H9 (cell line): ENCODE measurements at regions not wholly inside any gene's neighbourhood (a gene's known extent, or its start where the extent isn't known, plus 50 kb on each side); places are given as distances from the start of the nearest gene placed in this dataset.

Source experiments
- DNase-seq: peaks from one replicate; pipeline ENCODE4 v3.0.0-alpha.2; 2017
- H2AFZ ChIP-seq: one replicate; pipeline ENCODE4 v1.6.1; 2013; ENCODE audit warnings: mild to moderate bottlenecking, low read length, control low read depth, moderate library complexity
- H2AK5ac ChIP-seq: 2 replicates; pipeline ENCODE4 v1.6.1; 2013; ENCODE audit warnings: low read length, control low read depth, mixed read lengths; ENCODE audit not compliant: insufficient read length
- H2BK120ac ChIP-seq: one replicate; pipeline ENCODE4 v1.6.1; 2013; ENCODE audit warnings: low read depth, mild to moderate bottlenecking, low read length, control low read depth, inconsistent platforms; ENCODE audit not compliant: poor library complexity, severe bottlenecking
- H2BK12ac ChIP-seq: 2 replicates; pipeline ENCODE4 v1.6.1; 2013; ENCODE audit warnings: low read length, control low read depth, mixed read lengths, low read depth; ENCODE audit not compliant: insufficient read length
- H2BK15ac ChIP-seq: 2 replicates; pipeline ENCODE4 v1.6.1; 2013; ENCODE audit warnings: low read depth, low read length, control low read depth
- H2BK20ac ChIP-seq: one replicate; pipeline ENCODE4 v1.6.1; 2013; ENCODE audit warnings: low read depth, mild to moderate bottlenecking, low read length, control low read depth, inconsistent platforms; ENCODE audit not compliant: poor library complexity, severe bottlenecking
- H2BK5ac ChIP-seq: 2 replicates; pipeline ENCODE4 v1.6.1; 2013; ENCODE audit warnings: low read length, control low read depth, mixed read lengths; ENCODE audit not compliant: insufficient read length
- H3K14ac ChIP-seq: 2 replicates; pipeline ENCODE4 v1.6.1; 2013; ENCODE audit warnings: low read length, control low read depth; ENCODE audit not compliant: insufficient read depth
- H3K18ac ChIP-seq: 2 replicates; pipeline ENCODE4 v1.6.1; 2013; ENCODE audit warnings: low read depth, mild to moderate bottlenecking, mixed read lengths, low read length, control low read depth; ENCODE audit not compliant: insufficient read length
- H3K23ac ChIP-seq: 2 replicates; pipeline ENCODE4 v1.6.1; 2013; ENCODE audit warnings: low read length, control low read depth, mixed read lengths, low read depth; ENCODE audit not compliant: insufficient read length
- H3K23me2 ChIP-seq: 2 replicates; pipeline ENCODE4 v1.6.1; 2013; ENCODE audit warnings: low read depth, mild to moderate bottlenecking, mixed read lengths, low read length, control low read depth; ENCODE audit not compliant: insufficient read length, poor library complexity, severe bottlenecking
- H3K27ac ChIP-seq: 2 replicates; pipeline ENCODE4 v1.5.1; 2013; ENCODE audit warnings: low read length, control low read depth, mixed read lengths, low read depth; ENCODE audit not compliant: insufficient read length
- H3K27me3 ChIP-seq: 2 replicates; pipeline ENCODE4 v1.6.1; 2013; ENCODE audit warnings: low read length, control low read depth, inconsistent platforms; ENCODE audit not compliant: insufficient read depth
- H3K4ac ChIP-seq: 2 replicates; pipeline ENCODE4 v1.6.1; 2013; ENCODE audit warnings: low read depth, mild to moderate bottlenecking, control low read depth, inconsistent platforms, low read length, moderate library complexity
- H3K4me1 ChIP-seq: 2 replicates; pipeline ENCODE4 v1.6.1; 2013; ENCODE audit warnings: low read length, control low read depth, inconsistent platforms; ENCODE audit not compliant: insufficient read depth
- H3K4me2 ChIP-seq: 2 replicates; pipeline ENCODE4 v1.6.1; 2013; ENCODE audit warnings: low read length, control low read depth, mixed read lengths; ENCODE audit not compliant: insufficient read length, insufficient read depth
- H3K56ac ChIP-seq: 2 replicates; pipeline ENCODE4 v1.6.1; 2013; ENCODE audit warnings: low read depth, mild to moderate bottlenecking, mixed read lengths, low read length, control low read depth; ENCODE audit not compliant: insufficient read length
- H3K79me1 ChIP-seq: 2 replicates; pipeline ENCODE4 v1.6.1; 2013; ENCODE audit warnings: low read depth, mild to moderate bottlenecking, moderate library complexity, low read length, control low read depth, inconsistent platforms; ENCODE audit not compliant: insufficient read depth, poor library complexity, severe bottlenecking
- H3K79me2 ChIP-seq: 2 replicates; pipeline ENCODE4 v1.6.1; 2013; ENCODE audit warnings: low read length, control low read depth, inconsistent platforms; ENCODE audit not compliant: insufficient read depth
- H3K9ac ChIP-seq: 2 replicates; pipeline ENCODE4 v1.6.1; 2013; ENCODE audit warnings: low read length, control low read depth, mixed read lengths; ENCODE audit not compliant: insufficient read length; ENCODE audit errors: extremely low read depth
- H3K9me3 ChIP-seq: one replicate; pipeline ENCODE4 v1.6.1; 2013; ENCODE audit warnings: low read depth, low read length, inconsistent platforms; ENCODE audit not compliant: control insufficient read depth
- H3T11ph ChIP-seq: one replicate; pipeline ENCODE4 v1.6.1; 2013; ENCODE audit warnings: mild to moderate bottlenecking, low read length, control low read depth, inconsistent platforms
- H4K20me1 ChIP-seq: one replicate; pipeline ENCODE4 v1.6.1; 2013; ENCODE audit not compliant: control insufficient read depth, insufficient read length, insufficient read depth
- H4K5ac ChIP-seq: 2 replicates; pipeline ENCODE4 v1.6.1; 2013; ENCODE audit warnings: low read depth, mild to moderate bottlenecking, mixed read lengths, low read length, control low read depth; ENCODE audit not compliant: insufficient read length
- H4K8ac ChIP-seq: replicated peaks from 2 replicates; pipeline ENCODE4 v1.6.1; 2013; ENCODE audit warnings: low read length, control low read depth, mixed read lengths, low read depth; ENCODE audit not compliant: insufficient read length
- H4K91ac ChIP-seq: 2 replicates; pipeline ENCODE4 v1.6.1; 2013; ENCODE audit warnings: low read depth, mild to moderate bottlenecking, moderate library complexity, mixed read lengths, low read length, control low read depth; ENCODE audit not compliant: insufficient read length
- H3K27ac Mint-ChIP-seq, 3 experiments: 2 replicates in 2 of 3; 3 replicates in 1 of 3; pipeline ENCODE4 v1.8.0; 2020 to 2021; ENCODE audit warnings: mixed read lengths in 3 of 3, mild to moderate bottlenecking in 1 of 3, moderate library complexity in 1 of 3
- H3K27me3 Mint-ChIP-seq: 2 replicates; pipeline ENCODE4 v1.8.0; 2021; ENCODE audit warnings: low read depth, mild to moderate bottlenecking, moderate library complexity, mixed read lengths
- H3K36me3 Mint-ChIP-seq, 3 experiments: 2 replicates in 2 of 3; 3 replicates in 1 of 3; pipeline ENCODE4 v1.8.0; 2020 to 2021; ENCODE audit warnings: low read depth in 3 of 3, mixed read lengths in 3 of 3; ENCODE audit not compliant: insufficient read depth in 1 of 3
- H3K4me1 Mint-ChIP-seq, 2 experiments: 2 replicates each; pipeline ENCODE4 v1.8.0; 2020; ENCODE audit warnings: mixed read lengths in 2 of 2
- H3K4me3 Mint-ChIP-seq, 2 experiments: 2 replicates in 1 of 2; 3 replicates in 1 of 2; pipeline ENCODE4 v1.8.0; 2020 to 2021; ENCODE audit warnings: mild to moderate bottlenecking in 2 of 2, mixed read lengths in 2 of 2, moderate library complexity in 1 of 2
- H3K9me3 Mint-ChIP-seq, 2 experiments: 2 replicates in 1 of 2; 3 replicates in 1 of 2; pipeline ENCODE4 v1.8.0; 2020; ENCODE audit warnings: mild to moderate bottlenecking in 2 of 2, mixed read lengths in 2 of 2, moderate library complexity in 1 of 2
- CTCF ChIP-seq: fragments of 200-600 bp; sonication (generic); conservative IDR thresholded peaks from 3 replicates; pipeline ENCODE4 v1.8.0; 2021; ENCODE audit warnings: antibody characterized with exemption, mild to moderate bottlenecking
- WGBS: extraction: QIAGEN DNeasy Blood & Tissue Kit; methylation state at CpG from one replicate; pipeline ENCODE4 v1.1.7; 2013; ENCODE audit warnings: missing lambda C conversion rate, low lambda C conversion rate, mixed read lengths; ENCODE audit not compliant: insufficient read length; ENCODE audit errors: extremely low coverage; 5-methylcytosine and 5-hydroxymethylcytosine counted together

DNA sequence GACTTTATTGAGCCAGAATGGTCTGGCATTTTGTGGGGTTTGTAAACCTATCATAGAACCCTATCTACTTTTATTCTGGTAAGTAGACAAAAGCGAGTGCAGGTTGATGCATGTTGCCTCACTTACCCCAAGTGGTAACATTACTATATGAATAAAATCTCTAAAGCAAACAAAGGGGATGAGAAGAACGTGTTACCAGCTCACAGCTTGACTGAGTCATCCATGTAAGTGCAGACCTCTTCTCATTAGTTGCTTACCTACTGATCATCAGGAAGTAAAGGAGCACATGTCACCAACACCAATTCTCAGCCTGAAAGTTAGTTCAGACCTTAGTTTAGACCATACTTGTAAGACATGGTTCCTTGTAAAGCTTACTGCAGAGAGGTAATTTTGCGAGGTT lies 1328.3 kb downstream of the C4orf33 start:
- Histone ChIP-seq H2BK20ac (no peak overlapping the region), H3K79me2 (no peaks in the 10 kb centered on the region), H4K8ac (no peak overlapping the region), H3K9me3 (no peaks in the 10 kb centered on the region), H3K4me2 (no peak overlapping the region), H3K27me3 (no peaks in the 10 kb centered on the region), H3K14ac (no peak overlapping the region), H3K23ac (no peak overlapping the region), H2BK12ac (no peak overlapping the region), H3K27ac (no peak overlapping the region), H2AK5ac (no peak overlapping the region), H2BK15ac (no peak overlapping the region), H3K9ac (no peak overlapping the region), H3K79me1 (no peaks in the 10 kb centered on the region), H3K18ac (no peak overlapping the region), H2AFZ (no peak overlapping the region), H3K23me2 (no peaks in the 10 kb centered on the region), H3T11ph (no peak overlapping the region), H4K5ac (no peak overlapping the region), H3K4me1 (no peaks in the 10 kb centered on the region), H3K56ac (no peak overlapping the region), H2BK120ac (no peak overlapping the region), H3K4ac (no peak overlapping the region), H4K20me1 (no peaks in the 10 kb centered on the region), H2BK5ac (no peak overlapping the region), H4K91ac (no peak overlapping the region)
- Mint-ChIP-seq H3K36me3 (peaks cover 0 to 2% (median 0%) of the 10 kb centered on the region in 3 experiments; a peak in 1 of 7 replicates), H3K27me3 (no peaks in the 10 kb centered on the region), H3K9me3 (no peaks in the 10 kb centered on the region; a peak in 2 of 5 replicates), H3K4me1 (no peaks in the 10 kb centered on the region), H3K27ac (no peak overlapping the region), H3K4me3 (no peak overlapping the region)
- no CpG with 5 or more reads among the region's 3 CpGs for WGBS
- DNase-seq = no peak
- no peak for TF ChIP-seq CTCF
